CD4-positive, alpha-beta T cell treated with Interleukin-17A for 4 hours (primary cell): ENCODE measurements at regions not wholly inside any gene's neighbourhood (a gene's known extent, or its start where the extent isn't known, plus 50 kb on each side); places are given as distances from the start of the nearest gene placed in this dataset.
"Not testable (repeated sequence)": the region's sequence is repeated elsewhere in the genome, so short reads cannot be mapped to it uniquely, and the experiment has no call there.

Experiments used
- DNase-seq: peaks from one replicate; pipeline ENCODE4 v3.0.0-alpha.2; 2020; ENCODE audit warnings: mixed read lengths

DNA sequence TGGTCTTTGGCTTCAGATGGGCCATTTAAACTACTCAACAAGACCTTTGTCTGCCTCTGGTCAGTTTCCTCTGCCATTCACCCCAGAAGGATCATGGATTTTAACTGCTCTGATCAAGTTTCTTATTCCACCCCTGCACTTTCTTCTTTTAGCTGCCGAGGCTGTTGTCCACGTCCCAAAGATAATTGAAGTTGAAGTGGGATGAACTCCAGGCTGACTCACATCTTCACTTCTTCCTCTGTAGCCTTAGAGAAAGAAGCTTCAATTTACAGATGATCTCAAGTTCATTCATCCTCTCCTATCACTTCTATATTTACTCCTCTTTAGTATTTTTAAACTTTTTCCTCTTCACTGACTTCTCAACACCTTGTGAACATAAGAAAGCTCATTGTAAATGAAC, 651.6 kb downstream of the UTRN start:
- DNase-seq = no peak

DNA sequence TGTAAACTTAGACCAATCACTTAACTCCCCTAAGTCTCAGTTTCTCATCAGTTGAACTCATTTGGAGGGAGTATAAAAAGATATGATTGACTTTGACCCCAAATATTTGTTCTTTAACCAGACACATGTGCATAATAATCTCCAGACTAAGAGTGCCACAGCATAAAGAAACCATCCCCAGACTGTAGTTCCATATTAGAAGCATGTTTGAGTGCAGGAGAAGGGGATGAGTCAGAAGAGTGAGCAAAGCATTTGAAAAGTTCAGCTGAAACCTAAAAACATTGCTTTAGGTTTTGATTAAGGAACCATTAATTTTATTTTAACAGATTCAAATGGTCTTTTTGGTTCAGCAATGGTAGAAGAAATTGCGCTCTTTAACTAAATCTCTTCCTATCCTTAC, 654.8 kb downstream of the UTRN start:
- DNase-seq = no peak

DNA sequence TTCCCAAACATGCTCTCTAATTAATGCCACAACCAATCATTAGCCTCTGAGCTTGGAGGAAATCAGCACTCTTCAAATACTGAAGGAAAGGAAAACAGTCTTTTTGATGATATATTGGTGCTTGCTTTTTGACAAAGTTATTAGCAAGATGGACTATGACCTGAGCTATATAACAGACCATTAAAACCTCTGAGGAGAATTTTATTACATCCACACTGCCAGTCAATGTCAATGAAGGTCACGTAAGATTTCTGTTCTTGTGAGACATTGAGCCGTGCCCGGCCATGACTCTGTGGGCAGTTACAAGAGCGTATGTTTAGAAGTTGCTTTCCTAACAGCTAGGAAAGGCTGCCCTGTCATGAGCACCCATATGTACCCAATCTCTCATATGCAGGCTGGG, 659.0 kb downstream of the UTRN start:
- DNase-seq = no peak

DNA sequence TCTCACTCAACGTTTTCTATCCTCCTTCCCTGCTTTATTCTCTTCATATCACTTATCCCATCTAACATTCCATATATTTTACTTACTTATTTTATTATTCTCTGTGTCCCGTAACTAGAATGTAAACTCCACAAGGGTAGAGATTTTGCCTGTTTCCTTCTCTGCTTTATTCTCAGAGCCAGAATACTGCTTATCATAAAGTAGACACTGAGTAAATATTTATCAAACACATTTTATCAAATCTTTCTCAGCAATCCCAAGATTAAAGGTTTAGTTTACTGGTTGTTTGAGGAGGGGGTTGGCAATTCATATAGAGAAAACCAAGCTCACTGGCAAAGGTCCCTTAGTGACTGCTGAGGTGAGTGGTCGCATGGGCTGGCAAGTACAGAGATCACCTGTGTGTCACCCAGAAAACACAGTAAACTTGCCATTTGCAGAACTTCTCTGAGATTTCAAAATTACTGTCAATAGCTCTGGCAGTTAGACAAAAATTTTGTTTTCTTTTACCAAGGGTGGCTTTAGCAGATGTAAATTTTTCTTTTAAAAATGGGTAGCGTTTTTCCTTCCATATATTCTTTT, 662.4 kb downstream of the UTRN start:
- no peak for DNase-seq

DNA sequence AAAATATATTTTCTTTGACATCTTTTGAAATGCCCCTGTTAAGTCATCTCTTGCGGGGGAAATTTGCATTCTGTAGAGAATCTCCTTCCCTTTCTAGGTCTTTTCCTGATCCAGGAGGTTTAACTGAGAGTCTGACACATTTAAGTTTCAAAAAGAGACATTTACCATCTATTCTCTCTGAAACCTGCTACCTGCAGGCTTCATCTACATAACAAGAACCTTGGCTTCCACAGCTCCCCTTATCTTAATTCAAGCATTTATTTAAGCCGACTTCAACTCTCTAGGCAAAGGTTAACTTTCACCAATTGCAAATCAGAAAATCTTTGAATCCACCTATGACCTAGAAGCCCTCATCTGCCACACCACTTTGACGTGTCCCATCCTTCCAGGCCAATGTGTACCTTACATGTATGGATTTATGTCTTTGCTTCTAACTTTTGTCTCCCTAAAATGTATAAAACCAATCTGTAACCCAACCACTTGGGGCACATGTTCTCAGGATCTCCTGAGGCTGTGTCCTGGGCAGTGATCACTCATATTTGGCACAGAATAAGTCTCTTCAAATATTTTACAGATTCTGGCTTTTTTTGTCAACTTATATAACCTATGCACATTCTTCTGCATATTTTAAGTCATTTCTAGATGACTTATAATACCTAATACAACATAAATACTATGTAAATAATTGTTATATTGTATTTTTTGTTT, 666.7 kb downstream of the UTRN start:
- DNase-seq = no peak

DNA sequence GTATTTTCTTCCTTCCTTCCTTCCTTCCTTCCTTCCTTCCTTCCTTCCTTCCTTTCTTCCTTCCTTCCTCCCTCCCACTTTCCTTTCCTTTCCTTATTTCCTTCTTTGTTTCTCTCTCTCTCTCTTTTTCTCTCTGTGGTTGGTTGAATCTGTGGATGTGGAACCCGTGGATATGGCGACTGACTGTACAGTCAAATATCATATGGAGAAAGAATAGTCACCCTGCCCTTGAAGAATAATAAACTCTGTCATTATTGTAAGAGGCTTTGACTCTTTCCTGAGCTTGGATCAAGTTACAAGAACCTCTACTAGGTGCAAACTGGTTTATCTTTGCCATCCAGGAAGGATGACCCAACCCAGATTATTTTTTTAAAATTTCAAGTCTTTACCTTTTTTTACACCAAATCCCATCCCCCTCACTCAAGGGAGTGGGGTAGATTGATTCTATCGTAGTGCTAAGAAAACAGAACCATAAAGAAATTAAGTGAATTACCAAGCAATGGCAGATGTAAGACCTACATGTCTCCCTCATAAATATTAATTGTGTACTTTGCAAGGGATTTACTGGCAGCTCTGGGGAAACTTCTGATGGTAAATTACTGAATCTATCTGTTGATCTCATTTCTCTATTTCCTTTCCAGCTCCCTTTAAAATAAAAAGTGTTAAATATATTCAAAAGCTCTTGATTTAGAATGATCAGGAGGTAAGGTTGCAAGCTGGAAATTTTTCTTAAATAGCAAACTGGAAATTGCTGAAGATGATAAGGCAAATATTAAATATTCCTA, 667.5 kb downstream of the UTRN start:
- no peak for DNase-seq

DNA sequence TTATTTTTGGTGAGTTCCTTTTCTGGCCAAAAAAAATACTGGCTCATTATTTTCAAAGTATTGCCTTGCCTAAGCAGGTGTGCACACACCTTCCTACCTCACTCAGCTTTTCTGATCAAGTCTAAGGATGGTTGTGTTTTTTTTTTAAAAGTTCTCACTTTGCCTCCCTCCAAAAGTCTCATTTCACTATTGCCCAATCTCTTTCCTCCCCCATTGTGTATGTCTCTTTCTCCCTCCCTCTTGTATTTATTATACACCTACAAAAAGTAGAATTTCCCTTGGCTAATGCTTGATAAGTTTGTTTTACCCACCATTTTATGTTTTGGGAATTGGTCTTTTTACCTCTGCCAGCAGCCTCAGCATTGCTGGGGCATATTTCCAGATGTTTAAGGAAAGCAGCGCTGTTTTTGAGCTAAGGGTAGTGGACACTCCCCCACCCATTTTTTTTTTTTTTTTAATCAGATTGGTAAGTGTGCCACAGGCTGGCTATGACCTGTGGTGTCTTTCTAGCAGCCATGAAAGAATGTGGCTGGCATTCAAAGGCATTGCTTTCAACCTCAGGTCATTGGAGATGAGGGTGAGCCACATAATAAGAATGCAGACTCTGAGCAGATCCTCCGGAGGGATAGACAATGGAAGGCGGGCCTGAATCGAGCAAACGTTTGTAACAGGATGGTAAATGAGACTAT, 668.6 kb downstream of the UTRN start:
- DNase-seq = no peak

DNA sequence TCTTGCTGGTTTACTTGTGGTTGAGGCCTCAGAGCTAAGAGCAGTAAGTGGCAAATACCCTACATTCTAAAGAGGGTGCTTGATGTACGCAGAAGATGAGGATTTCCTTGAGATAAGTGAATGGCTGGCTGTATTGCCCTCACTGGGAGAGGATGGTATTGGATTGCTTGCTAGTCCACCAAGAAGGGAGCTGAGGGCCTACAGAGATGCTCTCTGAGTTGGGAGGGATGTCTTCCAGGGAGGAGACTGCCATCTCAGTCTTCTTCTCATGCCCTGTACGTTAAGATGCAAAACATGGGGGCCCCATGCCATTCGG, 669.1 kb downstream of the UTRN start:
- no peak for DNase-seq

DNA sequence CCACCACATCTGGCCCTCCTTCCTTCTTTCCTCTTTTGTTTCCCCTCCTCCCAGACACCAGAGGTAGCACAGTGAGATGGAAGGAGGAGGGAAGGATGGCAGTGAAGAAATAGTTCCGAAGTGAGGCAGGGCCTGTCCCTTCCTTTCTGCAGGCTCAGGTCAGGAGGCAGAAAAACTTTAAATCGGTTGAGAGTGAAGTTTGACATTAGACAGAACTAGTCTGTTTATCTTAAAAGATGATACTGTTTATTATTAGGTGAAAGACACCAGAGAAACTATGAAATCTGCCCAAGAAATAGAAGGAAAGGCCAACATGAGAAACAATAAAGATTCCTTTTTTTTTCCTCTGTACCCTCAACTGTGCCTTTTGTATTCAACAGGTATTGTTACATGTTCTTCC, 670.3 kb downstream of the UTRN start:
- no peak for DNase-seq

DNA sequence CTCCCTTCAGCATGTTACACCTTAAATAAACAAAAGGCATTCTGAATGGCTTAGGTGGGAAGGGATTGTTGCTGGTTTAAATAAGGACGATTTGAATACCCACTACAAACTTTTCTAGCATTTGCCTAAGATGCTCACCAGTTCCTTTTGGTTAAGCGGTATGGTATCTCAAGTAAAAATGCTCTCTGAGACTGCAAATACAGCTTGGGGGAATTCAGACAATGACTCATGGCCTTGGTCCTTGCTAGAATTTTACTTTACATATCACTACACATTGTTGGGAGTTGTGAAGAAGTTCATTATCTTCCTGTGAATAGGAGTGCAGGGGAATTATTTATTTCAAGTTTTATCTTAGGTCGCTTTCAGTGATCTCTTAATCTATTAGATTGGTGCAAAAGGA, 670.7 kb downstream of the UTRN start:
- no peak for DNase-seq

DNA sequence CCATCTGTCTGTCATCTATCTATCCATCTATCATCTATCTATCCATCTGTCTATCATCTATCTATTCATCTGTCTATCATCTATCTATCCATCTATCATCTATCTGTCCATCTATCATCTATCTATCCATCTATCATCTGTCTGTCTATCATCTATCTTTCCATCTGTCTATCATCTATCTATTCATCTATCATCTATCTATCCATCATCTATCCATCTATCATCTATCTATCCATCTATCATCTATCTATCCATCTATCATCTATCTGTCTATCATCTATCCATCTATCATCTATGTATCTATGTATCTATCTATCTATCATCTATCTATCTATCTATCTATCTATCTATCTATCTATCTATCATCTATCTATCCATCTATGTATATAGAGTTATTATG, 671.6 kb downstream of the UTRN start:
- DNase-seq = not testable (repeated sequence)

DNA sequence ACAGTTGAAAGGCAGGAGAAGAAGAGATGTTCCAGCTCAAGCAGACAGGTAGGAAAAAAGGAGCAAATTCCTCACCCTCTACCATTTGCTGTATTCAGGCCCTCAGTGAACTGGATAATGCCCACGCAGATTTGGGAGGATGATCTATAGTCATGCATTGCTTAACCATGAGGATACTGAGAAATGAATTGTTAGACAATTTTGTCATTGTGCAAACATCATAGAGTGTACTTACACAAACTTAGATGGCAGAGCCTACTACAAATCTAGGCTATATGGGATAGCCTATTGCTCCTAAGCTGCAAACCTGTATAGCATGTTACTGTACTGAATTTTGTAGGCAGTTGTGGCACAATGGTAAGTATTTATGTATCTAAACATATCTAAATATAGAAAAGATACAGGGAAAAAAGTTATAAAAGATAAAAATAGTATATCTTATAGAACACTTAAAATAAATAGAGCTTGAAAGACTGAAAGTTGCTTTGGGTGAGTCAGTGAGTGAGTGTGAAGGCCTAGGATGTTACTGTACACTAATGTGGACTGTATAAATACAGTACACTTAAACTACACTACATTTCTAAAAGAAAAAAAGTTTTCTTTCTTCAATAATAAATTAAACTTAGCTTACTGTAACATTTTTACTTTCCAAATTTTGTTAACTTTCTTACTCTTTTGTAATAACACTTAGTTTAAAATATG, 672.3 kb downstream of the UTRN start:
- DNase-seq = no peak

DNA sequence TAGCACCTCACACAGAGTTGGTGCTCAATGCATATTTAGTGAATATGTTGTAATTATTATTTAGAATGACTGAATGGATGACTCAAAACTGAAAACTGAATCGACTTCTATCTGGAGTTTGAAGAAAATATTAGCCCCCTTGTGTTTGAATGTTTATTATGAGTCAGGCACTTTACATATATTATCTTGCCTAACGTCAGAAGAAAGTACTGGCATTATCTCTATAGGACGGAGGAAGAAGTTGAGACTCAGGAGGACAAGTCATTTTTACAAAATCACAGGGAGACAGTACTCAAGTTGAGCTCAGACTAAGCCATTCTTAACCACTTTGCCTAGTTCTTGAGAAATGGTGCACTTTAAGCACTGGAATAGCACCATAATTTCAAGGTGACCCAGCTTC, 684.0 kb downstream of the UTRN start:
- no peak for DNase-seq

DNA sequence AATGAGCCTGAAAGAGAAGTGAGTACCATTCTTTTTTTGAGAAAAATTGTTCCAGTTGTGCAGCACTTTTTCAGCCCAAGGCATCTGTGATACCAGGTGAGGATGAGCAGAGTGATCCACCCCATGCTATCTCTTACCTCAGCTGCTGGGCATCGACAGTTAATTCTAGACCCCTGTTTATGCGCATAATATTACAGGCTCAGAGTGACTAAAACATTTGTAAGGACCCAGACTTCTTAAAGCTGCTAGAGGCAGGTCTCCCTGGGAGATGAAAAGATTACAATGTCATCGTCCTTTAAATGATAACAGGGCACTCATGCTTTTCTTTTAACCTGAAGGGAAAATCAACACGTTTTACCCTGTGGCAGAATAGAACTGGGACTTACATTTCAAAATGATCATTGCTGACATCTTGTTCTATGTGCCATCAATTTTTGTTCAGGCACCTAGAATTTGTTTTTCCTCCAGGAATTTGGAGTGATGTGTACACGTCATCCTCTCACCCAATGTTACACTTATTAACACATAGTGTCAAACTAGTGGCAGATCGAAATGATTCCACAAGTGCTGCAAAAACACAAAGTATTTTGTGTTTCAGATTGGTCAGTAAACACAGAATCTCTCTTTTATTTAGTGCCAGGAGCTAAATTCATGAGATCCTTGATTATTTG, 684.6 kb downstream of the UTRN start:
- DNase-seq = no peak

DNA sequence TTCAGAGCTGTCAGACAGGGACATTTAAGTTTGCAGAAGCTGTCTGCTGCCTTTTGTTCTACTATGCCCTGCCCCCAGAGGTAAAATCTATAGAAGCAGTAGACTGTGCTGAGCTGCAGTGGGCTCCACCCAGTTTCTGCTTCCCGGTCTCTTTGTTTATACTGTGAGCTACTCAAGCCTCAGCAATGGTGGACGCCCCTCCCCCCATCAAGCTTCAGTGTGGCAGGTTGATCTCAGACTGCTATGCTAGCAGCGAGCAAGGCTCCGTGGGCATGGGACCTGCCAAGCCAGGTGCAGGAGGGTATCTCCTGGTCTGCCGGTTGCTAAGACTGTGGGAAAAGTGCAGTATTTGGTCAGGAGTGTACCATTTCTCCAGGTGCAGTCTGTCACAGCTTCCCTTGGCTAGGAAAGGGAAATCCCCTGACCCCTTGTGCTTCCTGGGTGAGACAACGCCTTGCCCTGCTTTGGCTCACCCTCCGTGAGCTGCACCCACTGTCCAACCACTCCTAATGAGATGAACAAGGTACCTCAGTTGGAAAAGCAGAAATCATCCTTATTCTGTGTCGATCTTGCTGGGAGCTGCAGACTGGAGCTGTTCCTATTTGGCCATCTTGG, 692.2 kb downstream of the UTRN start:
- not testable (repeated sequence) for DNase-seq

DNA sequence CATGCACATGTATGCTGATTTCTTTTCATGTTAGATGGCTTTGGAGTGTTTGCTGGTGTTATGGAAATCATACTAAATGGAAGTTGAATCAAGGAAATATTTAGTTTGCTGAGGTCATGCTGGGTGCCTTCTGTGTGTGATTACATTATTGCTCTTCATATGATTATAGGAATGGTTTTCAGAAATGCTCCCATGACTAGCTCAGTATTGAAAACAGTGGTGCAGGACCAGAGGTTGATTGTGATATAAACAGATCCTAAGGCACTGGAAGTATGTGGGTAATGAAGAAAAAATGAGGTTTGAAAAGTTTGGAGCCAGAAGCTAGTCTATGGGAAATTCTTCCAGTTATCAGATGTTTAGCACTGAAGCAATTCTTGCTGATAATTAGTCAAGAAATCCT, 693.1 kb downstream of the UTRN start:
- no peak for DNase-seq

DNA sequence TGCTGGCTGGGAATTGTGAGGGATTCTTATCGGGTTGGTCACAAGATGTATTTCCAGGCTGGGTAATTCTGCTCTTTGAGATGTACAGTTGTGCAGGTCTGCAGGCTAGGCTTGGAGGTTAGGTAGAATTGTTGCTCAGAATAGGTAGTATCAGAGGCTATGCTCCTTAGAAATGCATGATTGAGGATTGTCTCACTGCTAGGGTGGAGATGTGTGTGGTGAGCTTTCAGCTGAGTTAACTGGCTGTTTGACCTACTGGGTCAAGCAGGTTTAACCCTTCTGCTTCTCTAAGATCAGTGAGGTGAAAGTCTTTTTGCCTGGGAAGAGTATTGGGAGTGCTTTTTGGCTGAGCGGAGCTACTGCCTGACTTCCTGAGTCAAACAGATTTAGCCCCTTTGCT, 701.1 kb downstream of the UTRN start:
- no peak for DNase-seq

DNA sequence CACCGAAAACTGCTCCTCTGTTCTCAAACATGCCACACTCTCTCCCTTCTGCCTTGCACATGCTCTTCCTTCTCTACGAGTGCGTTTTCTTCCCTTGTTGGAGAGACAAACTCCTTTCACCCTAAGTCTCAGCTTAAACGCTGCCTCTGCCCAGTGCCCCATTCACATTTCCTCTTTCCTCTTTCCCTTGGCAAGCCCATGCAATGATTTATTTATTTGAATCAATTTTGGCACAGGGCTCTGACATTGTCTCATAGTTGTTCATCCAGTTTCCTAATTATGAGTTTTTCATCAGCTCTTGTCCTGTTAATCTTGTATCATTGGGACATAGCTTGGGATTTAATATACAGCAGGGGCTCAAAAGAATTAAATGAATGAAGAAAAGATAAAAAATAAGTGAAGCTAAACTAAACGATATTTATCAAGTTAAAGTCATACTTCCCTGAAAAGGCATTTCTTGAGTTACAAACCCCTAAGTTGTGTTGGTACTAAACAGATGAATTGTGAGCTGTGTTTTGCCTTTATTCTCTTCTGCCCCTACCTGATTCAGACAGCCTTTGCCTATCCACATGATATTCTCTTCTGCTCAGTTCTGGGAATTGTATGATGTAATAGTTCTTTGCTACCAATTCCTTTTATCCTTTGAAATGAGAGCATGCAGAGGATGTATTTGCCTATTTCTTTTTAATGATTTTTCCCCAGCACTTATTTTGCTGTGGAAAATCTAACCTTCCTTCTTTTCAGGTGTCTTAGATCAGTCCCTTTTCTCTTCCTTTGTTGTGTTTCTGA, 704.4 kb downstream of the UTRN start:
- DNase-seq = no peak

DNA sequence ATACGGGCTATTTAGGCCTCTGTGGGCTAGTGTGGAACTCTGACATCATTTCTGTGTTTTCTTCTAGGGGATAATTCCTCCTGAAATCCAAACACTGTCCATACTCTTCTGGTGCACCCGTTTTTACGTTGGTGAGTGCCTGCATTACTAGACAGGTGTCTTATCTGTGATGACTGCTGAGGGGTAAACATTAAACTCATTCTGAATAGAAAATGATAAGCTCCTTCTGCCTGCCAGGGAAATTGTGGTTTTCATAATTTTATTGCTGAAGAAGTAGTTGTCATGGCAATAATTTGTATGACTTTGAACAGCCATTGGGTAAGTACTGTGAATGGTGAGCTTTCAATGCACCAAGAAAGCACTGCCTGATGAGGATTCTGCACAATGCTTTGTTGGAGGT, 705.6 kb downstream of the UTRN start:
- no peak for DNase-seq

DNA sequence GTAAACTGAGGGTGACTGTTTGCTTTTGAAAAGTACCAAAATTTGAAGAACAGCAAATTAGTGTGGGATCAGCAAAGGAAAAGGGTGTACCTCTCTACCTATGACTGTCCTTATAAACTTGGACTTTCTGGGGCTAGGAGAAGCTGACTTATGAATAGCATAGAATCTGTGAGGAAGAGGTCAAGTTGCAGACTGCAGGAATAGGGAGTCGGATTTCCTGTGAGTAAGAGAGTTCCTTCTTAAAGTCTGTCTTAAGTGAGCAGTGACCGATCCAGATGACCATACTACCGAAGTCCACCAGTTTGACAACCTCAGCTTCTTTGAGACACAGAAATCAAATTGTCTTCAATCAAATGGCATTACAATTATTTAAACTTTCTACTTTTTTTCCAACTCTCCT, 708.7 kb downstream of the UTRN start:
- DNase-seq = no peak

DNA sequence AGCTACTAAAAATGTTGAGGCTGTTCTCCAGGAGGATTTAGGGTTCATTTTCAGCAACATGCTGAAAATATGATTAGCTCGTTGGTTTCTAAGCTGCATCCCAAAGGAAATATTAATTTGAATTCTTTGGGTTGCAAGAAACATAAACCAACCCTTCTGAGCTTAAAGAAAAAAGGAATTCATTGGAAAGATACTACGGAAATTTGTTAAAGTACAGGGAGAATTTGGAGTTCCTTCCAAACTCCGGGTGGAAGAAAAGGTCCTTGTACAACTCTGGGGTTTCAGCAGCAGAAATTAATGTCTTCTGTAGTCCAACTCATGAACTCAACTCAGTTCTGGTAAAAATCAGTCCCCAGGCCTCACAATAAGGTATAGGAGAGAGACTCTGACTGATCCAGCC, 712.9 kb downstream of the UTRN start:
- DNase-seq = no peak
